ENCODE measurements at regions not wholly inside any gene's neighbourhood (a gene's known extent, or its start where the extent isn't known, plus 50 kb on each side); places are given as distances from the start of the nearest gene placed in this dataset.

GRCh38 chr7:47074702-47075153 is 507.2 kb downstream of the TNS3 start:
- H3K9ac ChIP-seq = no peak overlapping the region
- H3K79me2 ChIP-seq (ENCODE audit: insufficient read depth) = no peaks in the 10 kb centered on the region
- H4K20me1 ChIP-seq (ENCODE audit: insufficient read depth) = no peaks in the 10 kb centered on the region
- no peak overlapping the region for H3K4me2 ChIP-seq (ENCODE audit: unreplicated experiment)
- H3K4me3 ChIP-seq = no peak overlapping the region
- no peak for DNase-seq
- H3K4me1 ChIP-seq (ENCODE audit: insufficient read depth) = peaks cover 5% of the 10 kb centered on the region; the same call in 1 of the 2 replicates
- in situ Hi-C loops (cut with MboI) = no loop called here
- peak overlapping the region; percentile 18; the same call in 1 of the 2 replicates for H2AFZ ChIP-seq
- H3K9me3 ChIP-seq (ENCODE audit: low read depth) = no peaks in the 10 kb centered on the region
- H3K27me3 ChIP-seq (replicated peaks; ENCODE audit: insufficient read depth) = no peaks in the 10 kb centered on the region
- H3K27ac ChIP-seq = no peak overlapping the region
- TF ChIP-seq EZH2phosphoT487 (IDR thresholded peaks at IDR 0.05; ENCODE audit: insufficient read depth, low read depth) (no peak), EZH2 (IDR thresholded peaks at IDR 0.05; ENCODE audit: insufficient read depth, poor library complexity, severe bottlenecking) (no peak)
- no peaks in the 10 kb centered on the region for H3F3A ChIP-seq (ENCODE audit: insufficient read depth)
- WGBS, 2 experiments (ENCODE audit: low coverage in 1 of 2, low lambda C conversion rate in 2 of 2, missing lambda C conversion rate in 2 of 2) = 60 to 77% methylated on average over 2 of the region's 2 CpGs
- no peaks in the 10 kb centered on the region for H3K9me2 ChIP-seq (ENCODE audit: insufficient read depth)
- no peaks in the 10 kb centered on the region for H3K36me3 ChIP-seq (ENCODE audit: low read depth)

- Histone ChIP-seq H3K9me3 (ENCODE audit: low read depth) (no peaks in the 10 kb centered on the region), H3K79me2 (ENCODE audit: insufficient read depth) (no peaks in the 10 kb centered on the region), H3K4me3 (no peak overlapping the region), H3K4me2 (ENCODE audit: unreplicated experiment) (no peak overlapping the region), H3K27ac (no peak overlapping the region), H4K20me1 (ENCODE audit: insufficient read depth) (no peaks in the 10 kb centered on the region), H2AFZ (no peak overlapping the region), H3F3A (ENCODE audit: insufficient read depth) (no peaks in the 10 kb centered on the region), H3K4me1 (ENCODE audit: insufficient read depth) (peaks cover 4% of the 10 kb centered on the region; the same call in 1 of the 2 replicates), H3K9ac (no peak overlapping the region), H3K36me3 (ENCODE audit: low read depth) (no peaks in the 10 kb centered on the region), H3K9me2 (ENCODE audit: insufficient read depth) (no peaks in the 10 kb centered on the region), H3K27me3 (replicated peaks; ENCODE audit: insufficient read depth) (no peaks in the 10 kb centered on the region)
- TF ChIP-seq EZH2phosphoT487 (IDR thresholded peaks at IDR 0.05; ENCODE audit: insufficient read depth, low read depth) (no peak), EZH2 (IDR thresholded peaks at IDR 0.05; ENCODE audit: insufficient read depth, poor library complexity, severe bottlenecking) (no peak)
- 95 to 99% methylated on average over 7 of the region's 7 CpGs for WGBS, 2 experiments (ENCODE audit: low coverage in 1 of 2, low lambda C conversion rate in 2 of 2, missing lambda C conversion rate in 2 of 2)
- no peak for DNase-seq
- in situ Hi-C loops (cut with MboI) = no loop called here
Measured at GRCh38 chr7:47073284-47073683, 508.6 kb downstream of the TNS3 start.

GRCh38 chr7:47071866-47072265 is 510.0 kb downstream of the TNS3 start:
- Histone ChIP-seq H4K20me1 (ENCODE audit: insufficient read depth) (no peaks in the 10 kb centered on the region), H3K9me3 (ENCODE audit: low read depth) (no peaks in the 10 kb centered on the region), H3F3A (ENCODE audit: insufficient read depth) (no peaks in the 10 kb centered on the region), H3K4me3 (no peak overlapping the region), H2AFZ (no peak overlapping the region), H3K27ac (no peak overlapping the region), H3K9me2 (ENCODE audit: insufficient read depth) (no peaks in the 10 kb centered on the region), H3K79me2 (ENCODE audit: insufficient read depth) (no peaks in the 10 kb centered on the region), H3K27me3 (replicated peaks; ENCODE audit: insufficient read depth) (no peaks in the 10 kb centered on the region), H3K4me2 (ENCODE audit: unreplicated experiment) (no peak overlapping the region), H3K4me1 (ENCODE audit: insufficient read depth) (no peaks in the 10 kb centered on the region), H3K9ac (no peak overlapping the region), H3K36me3 (ENCODE audit: low read depth) (no peaks in the 10 kb centered on the region)
- 74% methylated on average over 3 of the region's 3 CpGs for WGBS, 2 experiments (ENCODE audit: low coverage in 1 of 2, low lambda C conversion rate in 2 of 2, missing lambda C conversion rate in 2 of 2)
- TF ChIP-seq EZH2 (IDR thresholded peaks at IDR 0.05; ENCODE audit: insufficient read depth, poor library complexity, severe bottlenecking) = no peak
- TF ChIP-seq EZH2phosphoT487 (IDR thresholded peaks at IDR 0.05; ENCODE audit: insufficient read depth, low read depth) = no peak
- no peak for DNase-seq
- in situ Hi-C loops (cut with MboI) = no loop called here

GRCh38 chr7:47069385-47070076 is 512.4 kb downstream of the TNS3 start:
- WGBS, 2 experiments (ENCODE audit: low coverage in 1 of 2, low lambda C conversion rate in 2 of 2, missing lambda C conversion rate in 2 of 2) = 43 to 46% methylated on average over 15 of the region's 15 CpGs
- Histone ChIP-seq H3K9me2 (ENCODE audit: insufficient read depth) (no peaks in the 10 kb centered on the region), H3K36me3 (ENCODE audit: low read depth) (no peaks in the 10 kb centered on the region), H3K79me2 (ENCODE audit: insufficient read depth) (no peaks in the 10 kb centered on the region), H3K9ac (no peak overlapping the region), H3F3A (ENCODE audit: insufficient read depth) (no peaks in the 10 kb centered on the region), H3K4me1 (ENCODE audit: insufficient read depth) (no peaks in the 10 kb centered on the region), H3K27ac (no peak overlapping the region), H3K9me3 (ENCODE audit: low read depth) (no peaks in the 10 kb centered on the region), H3K4me2 (ENCODE audit: unreplicated experiment) (no peak overlapping the region), H3K27me3 (replicated peaks; ENCODE audit: insufficient read depth) (no peaks in the 10 kb centered on the region), H3K4me3 (no peak overlapping the region), H4K20me1 (ENCODE audit: insufficient read depth) (no peaks in the 10 kb centered on the region), H2AFZ (0 out of 2 replicates have a peak overlapping the region, but pooled peaks have one; percentile 25)
- in situ Hi-C loops (cut with MboI) = no loop called here
- DNase-seq = peak; percentile 20
- no peak for TF ChIP-seq EZH2phosphoT487 (IDR thresholded peaks at IDR 0.05; ENCODE audit: insufficient read depth, low read depth)
- no peak for TF ChIP-seq EZH2 (IDR thresholded peaks at IDR 0.05; ENCODE audit: insufficient read depth, poor library complexity, severe bottlenecking)

All from GM23248 (cell line).